ENCODE measurements at regions not wholly inside any gene's neighbourhood (a gene's known extent, or its start where the extent isn't known, plus 50 kb on each side); places are given as distances from the start of the nearest gene placed in this dataset.

DNA sequence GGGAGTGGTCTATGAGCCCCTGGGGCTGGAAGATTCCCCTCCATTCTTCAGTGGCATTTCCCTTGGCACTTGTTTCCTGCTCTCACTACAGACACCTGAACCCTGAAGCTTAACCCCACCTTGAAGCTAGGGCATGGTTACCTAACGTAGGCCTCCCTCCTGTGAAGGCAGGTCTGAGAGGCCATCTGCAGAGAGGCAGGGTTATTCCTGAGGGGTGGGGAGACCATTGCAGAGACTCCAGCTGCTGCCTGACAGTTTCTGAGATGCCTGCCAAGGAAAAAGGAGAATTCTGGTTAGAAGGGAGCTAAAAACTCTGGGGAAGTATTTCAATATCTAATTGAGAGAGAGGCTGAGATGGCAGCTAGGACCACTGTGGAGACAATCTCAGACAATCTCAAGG, 119.3 kb upstream of the NDUFV2 start:
- Histone ChIP-seq H3K4ac (ENCODE audit: low read depth, low read length) (no peak overlapping the region), H3K27ac (ENCODE audit: low read depth, low read length) (no peak overlapping the region), H3K36me3 (ENCODE audit: control insufficient read depth, insufficient read depth, low read length) (no peaks in the 10 kb centered on the region), H3K27me3 (ENCODE audit: insufficient read depth, low read length, poor library complexity) (no peaks in the 10 kb centered on the region), H2AK5ac (ENCODE audit: low read length) (no peak overlapping the region), H2BK5ac (ENCODE audit: low read length) (no peak overlapping the region), H3K9ac (ENCODE audit: low read length) (no peak overlapping the region), H3K79me1 (ENCODE audit: low read length) (no peaks in the 10 kb centered on the region), H4K8ac (ENCODE audit: low read depth, low read length) (no peak overlapping the region), H2BK120ac (ENCODE audit: low read depth, low read length) (no peak overlapping the region), H3K23ac (ENCODE audit: low read length) (no peak overlapping the region), H2BK15ac (replicated peaks; ENCODE audit: low read depth) (no peak overlapping the region), H3K4me3 (ENCODE audit: low read length) (no peak overlapping the region), H3K56ac (ENCODE audit: low read length) (peak overlapping the region; percentile 47), H3K4me1 (ENCODE audit: control insufficient read depth, low read depth, low read length) (peaks cover 2% of the 10 kb centered on the region), H4K5ac (ENCODE audit: low read length) (no peak overlapping the region), H3K4me2 (ENCODE audit: low read length) (no peak overlapping the region), H3K79me2 (ENCODE audit: control insufficient read depth, insufficient read depth, low read length) (no peaks in the 10 kb centered on the region), H3K18ac (ENCODE audit: low read length) (no peak overlapping the region)
- no CpG with 5 or more reads among the region's 1 CpG for WGBS (ENCODE audit: extremely low coverage, insufficient coverage, low lambda C conversion rate)
- no peak for DNase-seq

DNA sequence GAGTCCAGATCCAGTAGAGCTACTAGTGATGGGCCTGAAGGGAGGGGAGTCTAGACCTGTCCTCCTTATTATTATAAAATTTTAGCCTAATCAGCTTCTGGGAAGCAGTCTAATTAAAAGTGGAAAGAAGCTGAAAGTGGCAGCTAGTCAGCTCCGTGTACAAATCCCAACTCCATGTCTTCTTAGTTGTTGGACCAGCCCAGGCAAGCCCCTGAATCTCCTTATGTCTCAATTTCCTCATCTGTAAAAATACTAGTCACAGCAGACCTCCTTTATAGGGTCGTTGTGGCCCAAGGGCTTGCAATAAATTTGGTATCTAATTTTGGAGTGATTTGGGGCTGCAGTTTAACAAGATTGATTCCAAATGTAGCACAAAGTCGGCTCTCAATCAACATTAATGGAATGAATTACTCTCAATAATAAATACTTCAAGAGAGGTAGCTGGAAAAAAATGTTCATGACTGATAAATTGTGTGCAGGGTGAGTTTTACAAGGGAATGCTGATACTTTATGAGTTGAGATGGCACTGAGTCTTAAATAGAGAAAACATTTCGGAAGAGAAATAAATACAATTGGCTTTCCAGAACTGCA, 118.3 kb upstream of the NDUFV2 start:
- DNase-seq: no peak
- peak overlapping the region; percentile 10 for H2BK15ac ChIP-seq (replicated peaks; ENCODE audit: low read depth)
- WGBS (ENCODE audit: extremely low coverage, insufficient coverage, low lambda C conversion rate): no CpG with 5 or more reads among the region's 4 CpGs

DNA sequence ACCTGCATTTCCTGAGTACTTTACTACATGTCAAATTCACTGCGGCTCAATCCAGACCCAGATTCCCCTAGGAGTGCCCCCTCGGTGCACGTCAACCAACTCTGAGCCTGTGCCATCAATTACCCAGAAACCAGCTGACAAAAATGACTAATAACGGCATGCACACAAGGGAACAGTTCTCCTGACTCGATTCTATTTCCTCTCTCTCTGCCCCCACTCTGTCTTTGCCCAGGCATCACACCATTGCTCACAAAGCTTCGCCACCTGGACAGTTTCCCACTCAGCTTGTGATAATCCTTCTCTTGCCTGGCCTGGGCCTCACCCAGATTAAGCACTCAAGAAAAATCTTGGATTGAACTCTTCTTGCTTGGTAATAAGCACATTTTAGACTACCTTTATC, 115.3 kb upstream of the NDUFV2 start:
- no CpG with 5 or more reads among the region's 6 CpGs for WGBS (ENCODE audit: extremely low coverage, insufficient coverage, low lambda C conversion rate)

More for the DNA sequence above, 118.3 kb upstream of the NDUFV2 start:
- no peaks in the 10 kb centered on the region for H3K36me3 ChIP-seq (ENCODE audit: control insufficient read depth, insufficient read depth, low read length)
- no peak overlapping the region for H3K18ac ChIP-seq (ENCODE audit: low read length)
- no peaks in the 10 kb centered on the region for H3K79me2 ChIP-seq (ENCODE audit: control insufficient read depth, insufficient read depth, low read length)
- no peaks in the 10 kb centered on the region for H3K27me3 ChIP-seq (ENCODE audit: insufficient read depth, low read length, poor library complexity)
- H2AK5ac ChIP-seq (ENCODE audit: low read length): no peak overlapping the region
- no peak overlapping the region for H3K4ac ChIP-seq (ENCODE audit: low read depth, low read length)
- H3K79me1 ChIP-seq (ENCODE audit: low read length): no peaks in the 10 kb centered on the region
- H3K56ac ChIP-seq (ENCODE audit: low read length): no peak overlapping the region
- H4K8ac ChIP-seq (ENCODE audit: low read depth, low read length): no peak overlapping the region
- no peak overlapping the region for H4K5ac ChIP-seq (ENCODE audit: low read length)
- no peak overlapping the region for H3K4me3 ChIP-seq (ENCODE audit: low read length)
- H3K4me2 ChIP-seq (ENCODE audit: low read length): no peak overlapping the region
- H2BK5ac ChIP-seq (ENCODE audit: low read length): no peak overlapping the region
- H2BK120ac ChIP-seq (ENCODE audit: low read depth, low read length): no peak overlapping the region
- H3K9ac ChIP-seq (ENCODE audit: low read length): no peak overlapping the region
- peaks cover 2% of the 10 kb centered on the region for H3K4me1 ChIP-seq (ENCODE audit: control insufficient read depth, low read depth, low read length)
- H3K23ac ChIP-seq (ENCODE audit: low read length): no peak overlapping the region
- no peak overlapping the region for H3K27ac ChIP-seq (ENCODE audit: low read depth, low read length)

DNA sequence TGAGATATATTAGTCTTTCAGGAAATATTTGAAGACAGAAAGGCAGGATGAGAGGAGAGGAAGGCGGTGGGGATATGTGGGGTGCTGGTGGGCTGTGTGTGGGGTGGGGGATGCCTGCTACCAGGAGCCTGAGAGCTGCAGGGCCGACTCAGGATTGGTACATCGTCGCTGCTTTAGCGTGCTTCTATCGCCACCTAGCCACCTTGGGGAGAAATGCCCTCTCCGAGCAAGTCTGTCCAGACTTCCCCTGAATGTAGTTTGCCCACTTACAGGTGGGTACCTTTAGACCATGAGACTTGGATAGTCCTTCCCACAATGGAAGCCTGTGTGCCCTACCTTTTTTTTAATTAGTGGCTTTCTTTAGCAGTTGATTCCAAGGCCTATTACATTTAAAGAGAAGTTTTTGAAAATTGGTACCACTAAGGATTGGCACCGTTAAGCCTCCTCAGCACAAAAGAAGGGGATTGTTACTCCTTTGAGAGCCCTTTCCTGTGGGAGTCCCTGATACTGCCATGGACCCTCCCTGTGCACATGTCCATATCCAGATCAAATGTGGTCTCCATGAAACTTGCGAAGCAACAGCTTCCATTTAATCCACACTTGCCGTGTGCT, 114.1 kb upstream of the NDUFV2 start:
- Histone ChIP-seq H3K4me3 (ENCODE audit: low read length) (no peak overlapping the region), H3K4me1 (ENCODE audit: control insufficient read depth, low read depth, low read length) (no peaks in the 10 kb centered on the region), H3K79me1 (ENCODE audit: low read length) (no peaks in the 10 kb centered on the region), H3K79me2 (ENCODE audit: control insufficient read depth, insufficient read depth, low read length) (no peaks in the 10 kb centered on the region), H3K4ac (ENCODE audit: low read depth, low read length) (no peak overlapping the region), H3K56ac (ENCODE audit: low read length) (no peak overlapping the region), H3K4me2 (ENCODE audit: low read length) (no peak overlapping the region), H3K18ac (ENCODE audit: low read length) (no peak overlapping the region), H2BK15ac (replicated peaks; ENCODE audit: low read depth) (no peak overlapping the region), H3K27ac (ENCODE audit: low read depth, low read length) (no peak overlapping the region), H4K8ac (ENCODE audit: low read depth, low read length) (no peak overlapping the region), H2AK5ac (ENCODE audit: low read length) (no peak overlapping the region), H3K9ac (ENCODE audit: low read length) (no peak overlapping the region), H4K5ac (ENCODE audit: low read length) (no peak overlapping the region), H2BK120ac (ENCODE audit: low read depth, low read length) (no peak overlapping the region), H3K27me3 (ENCODE audit: insufficient read depth, low read length, poor library complexity) (no peaks in the 10 kb centered on the region), H3K36me3 (ENCODE audit: control insufficient read depth, insufficient read depth, low read length) (no peaks in the 10 kb centered on the region), H2BK5ac (ENCODE audit: low read length) (no peak overlapping the region), H3K23ac (ENCODE audit: low read length) (no peak overlapping the region)
- WGBS (ENCODE audit: extremely low coverage, insufficient coverage, low lambda C conversion rate): no CpG with 5 or more reads among the region's 10 CpGs
- DNase-seq: peak; percentile 78

More for the DNA sequence above, 115.3 kb upstream of the NDUFV2 start:
- H3K56ac ChIP-seq (ENCODE audit: low read length): no peak overlapping the region
- H2BK5ac ChIP-seq (ENCODE audit: low read length): no peak overlapping the region
- H3K36me3 ChIP-seq (ENCODE audit: control insufficient read depth, insufficient read depth, low read length): no peaks in the 10 kb centered on the region
- no peak overlapping the region for H3K27ac ChIP-seq (ENCODE audit: low read depth, low read length)
- no peak overlapping the region for H3K4ac ChIP-seq (ENCODE audit: low read depth, low read length)
- no peak overlapping the region for H2BK15ac ChIP-seq (replicated peaks; ENCODE audit: low read depth)
- H3K79me2 ChIP-seq (ENCODE audit: control insufficient read depth, insufficient read depth, low read length): no peaks in the 10 kb centered on the region
- H3K18ac ChIP-seq (ENCODE audit: low read length): no peak overlapping the region
- no peaks in the 10 kb centered on the region for H3K79me1 ChIP-seq (ENCODE audit: low read length)
- no peak overlapping the region for H3K23ac ChIP-seq (ENCODE audit: low read length)
- H4K5ac ChIP-seq (ENCODE audit: low read length): no peak overlapping the region
- H2BK120ac ChIP-seq (ENCODE audit: low read depth, low read length): no peak overlapping the region
- no peak overlapping the region for H3K4me3 ChIP-seq (ENCODE audit: low read length)
- DNase-seq: no peak
- H2AK5ac ChIP-seq (ENCODE audit: low read length): no peak overlapping the region
- H3K9ac ChIP-seq (ENCODE audit: low read length): no peak overlapping the region
- H3K4me2 ChIP-seq (ENCODE audit: low read length): no peak overlapping the region
- H3K27me3 ChIP-seq (ENCODE audit: insufficient read depth, low read length, poor library complexity): no peaks in the 10 kb centered on the region
- H4K8ac ChIP-seq (ENCODE audit: low read depth, low read length): no peak overlapping the region
- no peaks in the 10 kb centered on the region for H3K4me1 ChIP-seq (ENCODE audit: control insufficient read depth, low read depth, low read length)

DNA sequence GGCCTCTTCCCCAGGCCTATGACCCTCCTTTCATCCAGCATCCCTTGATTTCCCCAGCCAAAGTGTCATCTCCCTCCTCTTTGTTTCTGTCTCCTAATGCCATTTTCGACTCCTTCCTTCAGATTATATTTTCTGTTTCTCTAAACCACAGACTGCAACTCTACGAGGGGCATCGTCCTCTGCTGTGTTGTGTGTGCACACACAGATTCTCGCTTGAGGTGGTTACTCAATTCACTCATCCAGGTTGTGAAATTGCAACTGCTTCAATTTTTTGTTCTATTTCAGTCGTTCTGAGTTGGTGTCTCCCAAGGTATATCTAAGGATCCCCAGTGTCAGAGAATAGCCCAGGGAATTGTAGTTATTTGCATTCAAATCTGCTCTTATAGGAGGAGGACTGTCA, 113.5 kb upstream of the NDUFV2 start:
- H4K5ac ChIP-seq (ENCODE audit: low read length): no peak overlapping the region
- H3K4ac ChIP-seq (ENCODE audit: low read depth, low read length): no peak overlapping the region
- H2BK120ac ChIP-seq (ENCODE audit: low read depth, low read length): no peak overlapping the region
- H3K79me2 ChIP-seq (ENCODE audit: control insufficient read depth, insufficient read depth, low read length): no peaks in the 10 kb centered on the region
- no peak overlapping the region for H4K8ac ChIP-seq (ENCODE audit: low read depth, low read length)
- WGBS (ENCODE audit: extremely low coverage, insufficient coverage, low lambda C conversion rate): no CpG with 5 or more reads among the region's 5 CpGs
- no peaks in the 10 kb centered on the region for H3K36me3 ChIP-seq (ENCODE audit: control insufficient read depth, insufficient read depth, low read length)
- no peaks in the 10 kb centered on the region for H3K4me1 ChIP-seq (ENCODE audit: control insufficient read depth, low read depth, low read length)
- H2AK5ac ChIP-seq (ENCODE audit: low read length): no peak overlapping the region
- no peak for DNase-seq
- H3K4me2 ChIP-seq (ENCODE audit: low read length): no peak overlapping the region
- no peak overlapping the region for H3K27ac ChIP-seq (ENCODE audit: low read depth, low read length)
- H3K23ac ChIP-seq (ENCODE audit: low read length): no peak overlapping the region
- H2BK15ac ChIP-seq (replicated peaks; ENCODE audit: low read depth): no peak overlapping the region
- H3K79me1 ChIP-seq (ENCODE audit: low read length): no peaks in the 10 kb centered on the region
- H3K18ac ChIP-seq (ENCODE audit: low read length): no peak overlapping the region
- H3K4me3 ChIP-seq (ENCODE audit: low read length): no peak overlapping the region
- no peaks in the 10 kb centered on the region for H3K27me3 ChIP-seq (ENCODE audit: insufficient read depth, low read length, poor library complexity)
- H3K56ac ChIP-seq (ENCODE audit: low read length): no peak overlapping the region
- no peak overlapping the region for H2BK5ac ChIP-seq (ENCODE audit: low read length)
- H3K9ac ChIP-seq (ENCODE audit: low read length): no peak overlapping the region

DNA sequence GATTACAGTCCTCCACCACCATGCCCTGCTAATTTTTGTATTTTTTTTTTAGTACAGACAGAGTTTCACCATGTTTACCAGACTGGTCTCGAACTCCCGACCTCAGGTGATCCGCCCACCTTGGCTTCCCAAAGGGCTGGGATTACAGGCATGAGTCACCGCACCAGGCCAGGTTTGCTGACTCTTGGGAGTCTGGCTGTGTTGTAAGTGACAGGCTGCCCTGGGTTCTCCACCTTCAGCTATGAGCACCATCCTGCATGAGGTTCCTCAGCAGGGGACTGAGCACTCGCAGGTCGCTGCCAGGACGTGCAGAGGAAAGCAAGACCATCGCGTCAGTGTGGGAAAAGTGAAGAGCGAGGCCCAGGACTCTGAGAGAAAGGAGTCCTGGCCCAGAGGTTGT, 112.6 kb upstream of the NDUFV2 start:
- no peak overlapping the region for H4K5ac ChIP-seq (ENCODE audit: low read length)
- H3K79me2 ChIP-seq (ENCODE audit: control insufficient read depth, insufficient read depth, low read length): no peaks in the 10 kb centered on the region
- H3K4ac ChIP-seq (ENCODE audit: low read depth, low read length): no peak overlapping the region
- no peak overlapping the region for H3K18ac ChIP-seq (ENCODE audit: low read length)
- H3K56ac ChIP-seq (ENCODE audit: low read length): no peak overlapping the region
- H3K36me3 ChIP-seq (ENCODE audit: control insufficient read depth, insufficient read depth, low read length): no peaks in the 10 kb centered on the region
- WGBS (ENCODE audit: extremely low coverage, insufficient coverage, low lambda C conversion rate): no CpG with 5 or more reads among the region's 10 CpGs
- H4K8ac ChIP-seq (ENCODE audit: low read depth, low read length): no peak overlapping the region
- no peak overlapping the region for H3K9ac ChIP-seq (ENCODE audit: low read length)
- H3K27ac ChIP-seq (ENCODE audit: low read depth, low read length): no peak overlapping the region
- H3K4me1 ChIP-seq (ENCODE audit: control insufficient read depth, low read depth, low read length): no peaks in the 10 kb centered on the region
- no peak overlapping the region for H2BK120ac ChIP-seq (ENCODE audit: low read depth, low read length)
- H3K23ac ChIP-seq (ENCODE audit: low read length): no peak overlapping the region
- H3K79me1 ChIP-seq (ENCODE audit: low read length): no peaks in the 10 kb centered on the region
- no peak overlapping the region for H3K4me3 ChIP-seq (ENCODE audit: low read length)
- DNase-seq: no peak
- no peak overlapping the region for H3K4me2 ChIP-seq (ENCODE audit: low read length)
- H3K27me3 ChIP-seq (ENCODE audit: insufficient read depth, low read length, poor library complexity): no peaks in the 10 kb centered on the region
- H2AK5ac ChIP-seq (ENCODE audit: low read length): no peak overlapping the region
- no peak overlapping the region for H2BK15ac ChIP-seq (replicated peaks; ENCODE audit: low read depth)
- no peak overlapping the region for H2BK5ac ChIP-seq (ENCODE audit: low read length)
